Heart left ventricle (tissue), 13 donors: ENCODE measurements at regions not wholly inside any gene's neighbourhood (a gene's known extent, or its start where the extent isn't known, plus 50 kb on each side); places are given as distances from the start of the nearest gene placed in this dataset.

Experiments
- POLR2A ChIP-seq, 2 donors: fragments of 450-650 bp; IDR thresholded peaks; one replicate each; pipeline ENCODE4 v1.6.1; 2017; ENCODE audit warnings: antibody characterized with exemption in 2 of 2, mild to moderate bottlenecking in 2 of 2, moderate library complexity in 2 of 2
- TF ChIP-seq, protein P1 (sequence below), 12 donors: fragments of 200-600 bp; sonication (generic) in 4 of 12; IDR thresholded peaks; one replicate each; pipeline versions ENCODE4 v1.5.0 to v1.8.0; 2018 to 2022; ENCODE audit warnings: antibody characterized with exemption in 12 of 12, mild to moderate bottlenecking in 5 of 12
- donor health status: ischemic (EF 13 %, LVEDD 7.1; RV severe dilation, severe dysfunction).
- donor health status: DM: no; HTN: yes; CAD: no.
- donor health status: DM: no; HTN: no; CAD: no.
- donor health status: ischemic (EF 25% LVEDD 6.9; RV normal size, moderate dysfunction).
- donor health status: ischemic (EF 25% LVEDD 5.7; RV mildly dilated, moderate dysfunction).
- donor health status: ischemic (EF 35%, LVEDD 5.7; RV mildly dilated, moderate dysfunction).
- donor health status: nonischemic (EF 11% LVEDD 7.7; RV severe dilation, severe dysfunction).
- donor health status: DM: yes; HTN: yes; CAD: no.
- donor health status: PGD.
- donor health status: ischemic (EF 29% LVEDD 5.4; RV normal size, mild dysfunction).
- donor health status: nonischemic (EF 23%, LVEDD 6.1; RV moderate dilation, normal function).

DNA sequence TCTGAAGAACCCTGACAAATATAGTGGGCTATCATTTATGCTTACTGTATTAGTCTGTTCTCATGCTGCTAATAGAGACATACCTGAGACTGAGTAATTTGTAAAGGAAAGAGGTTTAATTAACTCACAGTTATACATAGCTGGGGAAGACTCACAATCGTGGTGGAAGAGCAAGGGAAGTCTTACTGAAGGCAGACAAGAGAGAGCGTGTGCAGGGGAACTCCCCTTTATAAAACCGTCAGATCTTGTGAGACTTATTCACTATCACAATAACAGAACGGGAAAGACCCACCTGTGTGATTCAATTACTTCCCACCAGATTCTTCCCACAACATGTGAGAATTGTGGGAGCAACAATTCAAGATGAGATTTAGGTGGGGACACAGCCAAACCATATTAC is 526.8 kb upstream of the GOT2 start:
- TF ChIP-seq, protein P1, sequence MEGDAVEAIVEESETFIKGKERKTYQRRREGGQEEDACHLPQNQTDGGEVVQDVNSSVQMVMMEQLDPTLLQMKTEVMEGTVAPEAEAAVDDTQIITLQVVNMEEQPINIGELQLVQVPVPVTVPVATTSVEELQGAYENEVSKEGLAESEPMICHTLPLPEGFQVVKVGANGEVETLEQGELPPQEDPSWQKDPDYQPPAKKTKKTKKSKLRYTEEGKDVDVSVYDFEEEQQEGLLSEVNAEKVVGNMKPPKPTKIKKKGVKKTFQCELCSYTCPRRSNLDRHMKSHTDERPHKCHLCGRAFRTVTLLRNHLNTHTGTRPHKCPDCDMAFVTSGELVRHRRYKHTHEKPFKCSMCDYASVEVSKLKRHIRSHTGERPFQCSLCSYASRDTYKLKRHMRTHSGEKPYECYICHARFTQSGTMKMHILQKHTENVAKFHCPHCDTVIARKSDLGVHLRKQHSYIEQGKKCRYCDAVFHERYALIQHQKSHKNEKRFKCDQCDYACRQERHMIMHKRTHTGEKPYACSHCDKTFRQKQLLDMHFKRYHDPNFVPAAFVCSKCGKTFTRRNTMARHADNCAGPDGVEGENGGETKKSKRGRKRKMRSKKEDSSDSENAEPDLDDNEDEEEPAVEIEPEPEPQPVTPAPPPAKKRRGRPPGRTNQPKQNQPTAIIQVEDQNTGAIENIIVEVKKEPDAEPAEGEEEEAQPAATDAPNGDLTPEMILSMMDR (IDR thresholded peaks at IDR 0.05): no peak
- no peak for TF ChIP-seq POLR2A (IDR thresholded peaks at IDR 0.05)
